ENCODE measurements at regions not wholly inside any gene's neighbourhood (a gene's known extent, or its start where the extent isn't known, plus 50 kb on each side); places are given as distances from the start of the nearest gene placed in this dataset.

GRCh38 chr14:22081337-22081736 is 407.7 kb upstream of the OR4E1 start:
- no peak overlapping the region for H3K4me2 ChIP-seq (ENCODE audit: low read depth, low read length)
- no peaks in the 10 kb centered on the region for H3K9me3 ChIP-seq (ENCODE audit: control insufficient read depth, insufficient read depth, low read length)
- H3K14ac ChIP-seq (replicated peaks; ENCODE audit: low read depth, low read length): no peak overlapping the region
- no peak overlapping the region for H3K4me3 ChIP-seq (ENCODE audit: insufficient read depth, low read depth, low read length)
- H4K8ac ChIP-seq (ENCODE audit: low read depth in 2 of 2, low read length in 2 of 2): no peak overlapping the region
- H2AK5ac ChIP-seq (ENCODE audit: low read depth, low read length): no peak overlapping the region
- no peak overlapping the region for H3K9ac ChIP-seq (ENCODE audit: low read depth, low read length)
- TF ChIP-seq MAZ (IDR thresholded peaks at IDR 0.05; ENCODE audit: borderline replicate concordance, low read depth, low read length) (no peak), MAFK (IDR thresholded peaks at IDR 0.05; ENCODE audit: low read depth, low read length) (no peak), SMC3 (IDR thresholded peaks at IDR 0.05; ENCODE audit: low read depth, low read length) (no peak), FOS (IDR thresholded peaks at IDR 0.05; ENCODE audit: low read depth, low read length) (no peak), USF2 (IDR thresholded peaks at IDR 0.05; ENCODE audit: low read depth, low read length) (no peak), BHLHE40 (IDR thresholded peaks at IDR 0.05; ENCODE audit: low read depth, low read length) (no peak), ELK1 (IDR thresholded peaks at IDR 0.05; ENCODE audit: borderline replicate concordance, low read depth, low read length) (no peak), RCOR1 (IDR thresholded peaks at IDR 0.05; ENCODE audit: insufficient replicate concordance, low read length) (no peak), MXI1 (IDR thresholded peaks at IDR 0.05; ENCODE audit: borderline replicate concordance, low read depth, low read length) (no peak), POLR2A (IDR thresholded peaks at IDR 0.05; ENCODE audit: low read depth, low read length) (no peak), CEBPB (IDR thresholded peaks at IDR 0.05; ENCODE audit: low read depth, low read length) (no peak), RAD21 (IDR thresholded peaks at IDR 0.05; ENCODE audit: low read length) (no peak), CHD1 (IDR thresholded peaks at IDR 0.05; ENCODE audit: low read depth, low read length) (no peak), RFX5 (IDR thresholded peaks at IDR 0.05; ENCODE audit: low read depth, low read length) (no peak), CTCF (conservative IDR thresholded peaks at IDR 0.05; ENCODE audit: low read depth, low read length) (no peak)
- H3K4ac ChIP-seq (ENCODE audit: low read depth, low read length): no peak overlapping the region
- H3K18ac ChIP-seq (ENCODE audit: low read depth, low read length): no peak overlapping the region
- no peak overlapping the region for H2BK15ac ChIP-seq (ENCODE audit: low read depth, low read length)
- no peaks in the 10 kb centered on the region for H3K9me1 ChIP-seq (ENCODE audit: insufficient read depth, low read length)
- no peak overlapping the region for H3K23ac ChIP-seq (ENCODE audit: low read depth, low read length)
- H2BK5ac ChIP-seq (ENCODE audit: low read depth, low read length, poor library complexity, severe bottlenecking): no peak overlapping the region
- intact Hi-C loops (cut with micrococcal nuclease) (no loop called here), dilution Hi-C loops (cut with HindIII; ENCODE audit: low sequenced_read_pairs, unreplicated experiment) (no loop called here), in situ Hi-C loops (cut with MboI; ENCODE audit: low sequenced_read_pairs) (no loop called here)
- H3K27me3 ChIP-seq (ENCODE audit: control insufficient read depth, insufficient read depth, low read length): no peaks in the 10 kb centered on the region; the same call in none of the 2 replicates
- no peak overlapping the region for H2BK120ac ChIP-seq (ENCODE audit: low read depth, low read length)
- H2AFZ ChIP-seq (replicated peaks; ENCODE audit: low read length, poor library complexity): no peak overlapping the region
- no peak for DNase-seq
- WGBS, 2 experiments (ENCODE audit: extremely low coverage in 2 of 2, insufficient read length in 1 of 2): no CpG with 5 or more reads among the region's 1 CpG
- H3K56ac ChIP-seq (ENCODE audit: extremely low read depth, insufficient read depth, low read length): no peak overlapping the region
- no peaks in the 10 kb centered on the region for H3K4me1 ChIP-seq (ENCODE audit: control insufficient read depth, insufficient read depth, low read length)
- no peak overlapping the region for H4K91ac ChIP-seq (ENCODE audit: insufficient read depth, low read depth, low read length)
- H4K5ac ChIP-seq (ENCODE audit: low read depth, low read length): no peak overlapping the region
- no peaks in the 10 kb centered on the region for H3K79me1 ChIP-seq (ENCODE audit: low read depth in 1 of 2, low read length in 2 of 2)
- BruUV-seq (replicated peaks): no TSS peak
- H2AK9ac ChIP-seq (replicated peaks; ENCODE audit: low read depth, low read length, poor library complexity): no peak overlapping the region
- no peaks in the 10 kb centered on the region for H4K20me1 ChIP-seq (ENCODE audit: insufficient read depth, low read length)
- POLR2A ChIA-PET (ENCODE audit: unreplicated experiment): no interaction called here
- H2BK20ac ChIP-seq (ENCODE audit: low read depth, low read length): no peak overlapping the region
- CTCF ChIA-PET: no interaction called here
- H3K27ac ChIP-seq (ENCODE audit: insufficient read depth, low read length): no peak overlapping the region
- no peaks in the 10 kb centered on the region for H3K36me3 ChIP-seq (ENCODE audit: control insufficient read depth, insufficient read depth, low read length)
- ATAC-seq (ENCODE audit: low read depth): no peak

All from IMR-90 (cell line).